HFF-Myc (cell line): ENCODE measurements at regions not wholly inside any gene's neighbourhood (a gene's known extent, or its start where the extent isn't known, plus 50 kb on each side); places are given as distances from the start of the nearest gene placed in this dataset.

ENCODE experiments used
- DNase-seq: peaks from one replicate; pipeline ENCODE4 v3.0.0-alpha.2; 2011; ENCODE audit warnings: low read depth; ENCODE audit errors: extremely low read depth
- H3K4me3 ChIP-seq: replicated peaks from 2 replicates; pipeline ENCODE4 v1.5.1; 2011; ENCODE audit warnings: low read depth, mild to moderate bottlenecking, control low read depth, low read length
- TF ChIP-seq, protein P1 (sequence below): IDR thresholded peaks from 2 replicates; pipeline ENCODE4 v1.5.1; 2012; ENCODE audit warnings: mild to moderate bottlenecking, low read depth, low read length, control low read depth; ENCODE audit errors: missing control alignments

DNA sequence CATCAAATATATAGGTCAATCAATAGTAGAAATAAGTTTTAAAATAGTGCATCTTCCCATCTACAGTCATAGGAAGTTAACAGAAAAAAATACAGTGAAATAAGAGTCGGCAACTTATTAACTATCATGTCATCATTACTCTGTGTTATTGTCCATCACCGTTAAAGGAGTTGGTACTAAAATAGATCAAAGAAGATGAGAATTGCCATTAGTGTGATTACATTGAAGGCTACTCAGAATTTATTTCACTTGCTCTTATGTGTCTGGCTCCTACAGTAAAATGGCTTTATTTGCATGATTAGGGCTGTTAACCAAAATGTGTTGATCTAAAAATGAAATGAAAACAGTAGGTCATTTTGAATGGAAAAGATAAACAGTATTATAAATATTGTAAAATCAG, 162.5 kb upstream of the SLITRK1 start:
- DNase-seq: no peak
- no peak overlapping the region for H3K4me3 ChIP-seq
- TF ChIP-seq, protein P1, sequence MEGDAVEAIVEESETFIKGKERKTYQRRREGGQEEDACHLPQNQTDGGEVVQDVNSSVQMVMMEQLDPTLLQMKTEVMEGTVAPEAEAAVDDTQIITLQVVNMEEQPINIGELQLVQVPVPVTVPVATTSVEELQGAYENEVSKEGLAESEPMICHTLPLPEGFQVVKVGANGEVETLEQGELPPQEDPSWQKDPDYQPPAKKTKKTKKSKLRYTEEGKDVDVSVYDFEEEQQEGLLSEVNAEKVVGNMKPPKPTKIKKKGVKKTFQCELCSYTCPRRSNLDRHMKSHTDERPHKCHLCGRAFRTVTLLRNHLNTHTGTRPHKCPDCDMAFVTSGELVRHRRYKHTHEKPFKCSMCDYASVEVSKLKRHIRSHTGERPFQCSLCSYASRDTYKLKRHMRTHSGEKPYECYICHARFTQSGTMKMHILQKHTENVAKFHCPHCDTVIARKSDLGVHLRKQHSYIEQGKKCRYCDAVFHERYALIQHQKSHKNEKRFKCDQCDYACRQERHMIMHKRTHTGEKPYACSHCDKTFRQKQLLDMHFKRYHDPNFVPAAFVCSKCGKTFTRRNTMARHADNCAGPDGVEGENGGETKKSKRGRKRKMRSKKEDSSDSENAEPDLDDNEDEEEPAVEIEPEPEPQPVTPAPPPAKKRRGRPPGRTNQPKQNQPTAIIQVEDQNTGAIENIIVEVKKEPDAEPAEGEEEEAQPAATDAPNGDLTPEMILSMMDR: no peak

DNA sequence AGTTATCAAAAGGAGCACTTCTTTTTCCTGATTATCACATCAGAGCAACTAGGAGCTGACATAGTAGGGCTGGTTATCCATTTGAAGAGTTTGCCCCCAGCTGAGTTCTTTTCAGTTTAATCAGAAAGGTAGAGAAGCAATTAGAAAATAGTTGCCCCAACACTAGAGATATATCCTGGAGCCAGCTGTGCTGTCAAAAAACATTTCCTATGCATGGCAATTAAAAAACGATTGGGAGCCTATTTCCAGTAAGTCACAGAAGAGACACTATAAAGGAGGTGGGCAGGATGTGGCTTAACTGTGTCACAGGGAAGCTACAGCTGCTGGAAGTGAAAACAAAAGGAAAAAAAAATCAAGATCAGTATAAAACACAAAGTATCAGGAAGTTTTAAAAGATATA, 155.7 kb upstream of the SLITRK1 start:
- TF ChIP-seq, protein P1: no peak
- DNase-seq: no peak
- H3K4me3 ChIP-seq: no peak overlapping the region

DNA sequence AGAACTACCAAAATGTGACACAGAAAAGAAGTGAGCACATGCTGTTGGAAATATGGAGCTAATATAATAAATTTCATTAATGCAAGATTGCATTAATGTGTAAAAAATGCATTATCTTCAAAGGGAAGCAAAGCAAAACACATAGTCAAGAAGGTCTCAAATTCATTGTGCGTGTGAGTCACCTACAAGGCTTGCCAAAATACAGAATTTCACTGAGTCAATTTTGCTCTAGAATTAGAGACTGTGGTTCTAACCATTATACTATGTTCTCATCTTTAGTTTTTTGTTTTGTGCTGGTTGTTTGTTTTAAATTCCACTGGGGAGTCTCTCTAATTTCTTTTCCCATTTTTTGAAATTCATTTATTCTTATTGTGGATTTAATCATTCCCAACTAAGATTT, 149.8 kb upstream of the SLITRK1 start:
- TF ChIP-seq, protein P1: no peak
- no peak for DNase-seq
- H3K4me3 ChIP-seq: no peak overlapping the region

DNA sequence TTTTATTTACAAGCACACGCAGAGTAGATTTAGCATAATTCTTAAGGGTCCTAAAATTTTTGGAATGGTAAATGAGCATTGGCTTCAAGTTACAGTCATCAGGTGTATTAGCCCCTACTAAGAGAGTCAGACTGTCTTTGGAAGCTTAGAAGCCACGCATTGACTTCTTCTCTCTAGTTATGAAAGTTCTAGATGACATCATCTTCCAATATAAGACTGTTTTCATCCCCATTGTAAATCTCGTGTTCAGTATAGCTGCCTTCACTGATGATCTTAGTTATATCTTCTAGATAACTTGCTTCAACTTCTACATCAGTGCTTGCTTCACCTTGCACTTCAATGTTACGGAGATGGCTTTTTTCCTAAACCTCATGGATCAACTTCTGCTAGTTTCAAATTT, 148.8 kb upstream of the SLITRK1 start:
- TF ChIP-seq, protein P1: no peak
- DNase-seq: no peak
- no peak overlapping the region for H3K4me3 ChIP-seq

DNA sequence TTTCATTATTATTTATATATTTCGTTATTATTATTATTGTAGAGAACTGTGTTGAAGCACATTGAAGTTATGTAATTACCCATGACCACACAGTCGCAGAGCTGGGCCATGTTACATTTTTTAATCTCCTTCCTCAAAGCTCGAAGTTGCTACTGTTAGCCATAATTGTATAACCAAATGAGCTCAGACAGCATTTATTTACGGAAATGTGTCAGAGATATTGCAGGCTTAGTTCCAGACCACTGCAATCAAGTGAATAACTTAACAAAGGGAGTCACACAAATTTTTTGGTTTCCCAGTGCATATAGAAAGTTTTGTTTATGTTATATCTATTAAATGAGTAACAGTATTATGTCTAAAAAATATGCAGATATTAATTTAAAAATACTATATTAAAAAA, 147.1 kb upstream of the SLITRK1 start:
- TF ChIP-seq, protein P1: no peak
- no peak overlapping the region for H3K4me3 ChIP-seq
- DNase-seq: no peak

DNA sequence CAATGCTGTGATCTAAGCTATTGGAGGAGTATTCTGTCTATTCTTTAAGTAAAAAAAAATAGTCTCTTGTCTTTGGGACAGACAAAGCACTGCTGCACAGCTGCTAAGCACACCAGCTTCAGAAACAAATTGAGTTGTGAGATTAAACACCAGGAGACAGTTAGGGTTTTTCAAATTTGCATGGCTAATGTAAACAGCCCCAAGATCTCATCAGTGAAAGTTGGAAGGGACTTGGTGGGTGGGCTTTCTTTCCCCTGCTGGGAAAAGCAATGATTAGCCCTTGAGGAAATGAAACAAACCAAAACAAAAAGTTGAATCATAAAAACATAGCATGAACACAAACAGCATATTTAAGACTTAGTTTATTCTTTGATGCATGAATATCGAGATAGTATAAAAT, 143.6 kb upstream of the SLITRK1 start:
- TF ChIP-seq, protein P1: no peak
- H3K4me3 ChIP-seq: no peak overlapping the region
- no peak for DNase-seq

DNA sequence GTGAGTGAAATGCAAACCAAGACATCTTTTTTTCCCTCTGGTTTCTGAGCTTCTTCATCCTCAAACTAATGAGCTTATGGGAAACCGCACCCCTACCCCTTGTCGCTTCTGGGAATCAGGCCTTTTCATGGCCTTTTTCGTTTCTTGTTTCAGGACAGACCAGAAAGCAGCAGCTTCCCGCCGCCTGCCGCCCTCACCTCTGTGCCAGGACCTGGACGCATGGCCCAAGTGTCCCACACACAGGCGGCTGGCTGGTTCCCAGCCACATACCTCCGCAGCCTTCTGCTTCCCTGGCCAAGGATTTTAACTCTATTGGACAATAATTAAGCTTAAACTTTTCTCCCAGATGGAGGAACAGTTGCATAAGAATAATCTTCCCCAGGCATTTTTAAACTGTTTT, 114.1 kb upstream of the SLITRK1 start:
- TF ChIP-seq, protein P1: no peak
- H3K4me3 ChIP-seq: no peak overlapping the region
- DNase-seq: no peak
